ENCODE measurements at regions not wholly inside any gene's neighbourhood (a gene's known extent, or its start where the extent isn't known, plus 50 kb on each side); places are given as distances from the start of the nearest gene placed in this dataset.

DNA sequence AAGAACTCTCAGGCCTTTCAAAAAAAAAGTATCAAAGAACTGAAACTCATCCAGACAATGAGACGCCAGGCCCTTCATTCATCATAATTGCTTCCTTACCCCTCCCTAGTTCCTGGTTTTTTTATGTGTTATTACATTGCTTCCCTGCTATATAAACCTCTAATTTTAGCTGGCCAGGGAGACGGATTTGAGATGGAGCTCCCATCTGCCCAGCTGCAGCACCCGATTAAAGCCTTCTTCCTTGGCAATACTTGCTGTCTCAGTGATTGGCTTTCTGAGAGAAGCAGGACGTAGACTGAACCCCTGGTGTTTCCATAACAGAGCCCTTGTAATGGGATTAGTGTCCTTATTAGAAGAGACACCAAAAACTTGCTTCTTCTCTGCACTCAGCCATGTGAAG is 62.4 kb downstream of the BARX1 start:
- TF ChIP-seq, protein P1, sequence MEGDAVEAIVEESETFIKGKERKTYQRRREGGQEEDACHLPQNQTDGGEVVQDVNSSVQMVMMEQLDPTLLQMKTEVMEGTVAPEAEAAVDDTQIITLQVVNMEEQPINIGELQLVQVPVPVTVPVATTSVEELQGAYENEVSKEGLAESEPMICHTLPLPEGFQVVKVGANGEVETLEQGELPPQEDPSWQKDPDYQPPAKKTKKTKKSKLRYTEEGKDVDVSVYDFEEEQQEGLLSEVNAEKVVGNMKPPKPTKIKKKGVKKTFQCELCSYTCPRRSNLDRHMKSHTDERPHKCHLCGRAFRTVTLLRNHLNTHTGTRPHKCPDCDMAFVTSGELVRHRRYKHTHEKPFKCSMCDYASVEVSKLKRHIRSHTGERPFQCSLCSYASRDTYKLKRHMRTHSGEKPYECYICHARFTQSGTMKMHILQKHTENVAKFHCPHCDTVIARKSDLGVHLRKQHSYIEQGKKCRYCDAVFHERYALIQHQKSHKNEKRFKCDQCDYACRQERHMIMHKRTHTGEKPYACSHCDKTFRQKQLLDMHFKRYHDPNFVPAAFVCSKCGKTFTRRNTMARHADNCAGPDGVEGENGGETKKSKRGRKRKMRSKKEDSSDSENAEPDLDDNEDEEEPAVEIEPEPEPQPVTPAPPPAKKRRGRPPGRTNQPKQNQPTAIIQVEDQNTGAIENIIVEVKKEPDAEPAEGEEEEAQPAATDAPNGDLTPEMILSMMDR (conservative IDR thresholded peaks at IDR 0.05; ENCODE audit: low read depth, low read length), result no peak
- TF ChIP-seq EZH2 (IDR thresholded peaks at IDR 0.05; ENCODE audit: borderline replicate concordance, low read depth, low read length, poor library complexity, severe bottlenecking), result no peak

Data from A673 (cell line).